H1 (cell line): ENCODE measurements at regions not wholly inside any gene's neighbourhood (a gene's known extent, or its start where the extent isn't known, plus 50 kb on each side); places are given as distances from the start of the nearest gene placed in this dataset.

Source experiments
- CTCF ChIA-PET: fragments of 300-600 bp; sonication (Branson Sonifier 250); formaldehyde crosslinking; loops from one replicate; lab custom pipeline; 2021; ENCODE audit not compliant: partially characterized antibody; lab: Charles Lee
- POLR2A ChIA-PET: fragments of 300-600 bp; sonication (Branson Sonifier 250); formaldehyde crosslinking; loops from one replicate; lab custom pipeline; 2021; ENCODE audit warnings: inconsistent platforms; ENCODE audit not compliant: partially characterized antibody; lab: Charles Lee
- DNase-seq, 2 experiments: peaks; one replicate each; pipeline versions ENCODE4 v3.0.0 to v3.0.0-alpha.2; 2010 to 2022; ENCODE audit warnings: low spot score in 2 of 2, low read depth in 1 of 2, mixed read lengths in 1 of 2
- FAIRE-seq: peaks from 2 replicates; lab custom pipeline; 2011; peaks lifted over from hg19 to GRCh38; lab: Jason Lieb, UNC
- H2AFZ ChIP-seq: 2 replicates; pipeline ENCODE4 v1.8.1; 2012; ENCODE audit warnings: low read length, inconsistent platforms
- H2AK5ac ChIP-seq: 2 replicates; pipeline ENCODE4 v1.6.1; 2013; ENCODE audit warnings: low read depth, low read length
- H2BK120ac ChIP-seq: replicated peaks from 2 replicates; pipeline ENCODE3; 2013; ENCODE audit warnings: low read depth, low read length, inconsistent platforms
- H2BK12ac ChIP-seq: 2 replicates; pipeline ENCODE4 v1.6.1; 2013; ENCODE audit warnings: low read depth, low read length
- H2BK15ac ChIP-seq: 2 replicates; pipeline ENCODE4 v1.6.1; 2013; ENCODE audit warnings: low read length
- H2BK20ac ChIP-seq: 2 replicates; pipeline ENCODE4 v1.6.1; 2013; ENCODE audit warnings: low read length
- H2BK5ac ChIP-seq: 2 replicates; pipeline ENCODE4 v1.6.1; 2013; ENCODE audit warnings: low read depth, low read length
- H3K14ac ChIP-seq: 2 replicates; pipeline ENCODE4 v1.6.1; 2013; ENCODE audit warnings: inconsistent platforms; ENCODE audit not compliant: insufficient read length
- H3K18ac ChIP-seq: 2 replicates; pipeline ENCODE4 v1.6.1; 2013; ENCODE audit warnings: low read length; ENCODE audit errors: extremely low read depth
- H3K23ac ChIP-seq: 2 replicates; pipeline ENCODE4 v1.6.1; 2013; ENCODE audit warnings: inconsistent platforms; ENCODE audit not compliant: insufficient read length
- H3K23me2 ChIP-seq: 2 replicates; pipeline ENCODE4 v1.6.1; 2013; ENCODE audit warnings: low read depth, low read length
- H3K27ac ChIP-seq: 2 replicates; pipeline ENCODE4 v1.6.1; 2011; ENCODE audit warnings: low read depth, low read length, inconsistent platforms
- H3K27me3 ChIP-seq, 4 experiments: replicated peaks in 1 of 4; 1 replicate in 1 of 4; 2 replicates in 3 of 4; pipeline versions ENCODE4 v1.6.1 to v1.8.1; 2011 to 2013; ENCODE audit warnings: low read length in 3 of 4, mild to moderate bottlenecking in 3 of 4, inconsistent platforms in 2 of 4, mixed read lengths in 2 of 4, moderate library complexity in 1 of 4; ENCODE audit not compliant: control insufficient read depth in 3 of 4, insufficient read depth in 3 of 4; ENCODE audit errors: extremely low read depth in 1 of 4
- H3K36me3 ChIP-seq, 4 experiments: 2 replicates each; pipeline versions ENCODE4 v1.6.1 to v1.8.1; 2011 to 2013; ENCODE audit warnings: mild to moderate bottlenecking in 4 of 4, low read length in 3 of 4, moderate library complexity in 2 of 4, control low read depth in 1 of 4, inconsistent platforms in 1 of 4; ENCODE audit not compliant: insufficient read depth in 4 of 4, control insufficient read depth in 2 of 4
- H3K4ac ChIP-seq: replicated peaks from 2 replicates; pipeline ENCODE3; 2013; ENCODE audit warnings: low read length, low read depth, mixed read lengths, inconsistent platforms; ENCODE audit not compliant: insufficient read length
- H3K4me1 ChIP-seq, 4 experiments: replicated peaks in 1 of 4; 1 replicate in 1 of 4; 2 replicates in 3 of 4; pipeline versions ENCODE4 v1.6.1 to v1.8.1; 2011 to 2013; ENCODE audit warnings: low read length in 3 of 4, inconsistent platforms in 2 of 4, mixed read lengths in 1 of 4; ENCODE audit not compliant: insufficient read depth in 4 of 4, control insufficient read depth in 3 of 4
- H3K4me2 ChIP-seq, 2 experiments: 2 replicates each; pipeline versions ENCODE4 v1.6.1 to v1.8.1; 2011 to 2013; ENCODE audit warnings: low read depth in 2 of 2, low read length in 2 of 2, control low read depth in 1 of 2, inconsistent platforms in 1 of 2, mild to moderate bottlenecking in 1 of 2; ENCODE audit not compliant: insufficient read depth in 1 of 2
- H3K4me3 ChIP-seq, 4 experiments: fragments of 200-600, 300-600 bp in 1 of 4; sonication (generic), shearing (Covaris generic), sonication (Bioruptor Twin) in 1 of 4; 2 replicates each; pipeline versions ENCODE4 v1.5.1 to v1.8.1; 2011 to 2016; ENCODE audit warnings: low read length in 4 of 4, low read depth in 3 of 4, control low read depth in 2 of 4, inconsistent platforms in 2 of 4, mild to moderate bottlenecking in 2 of 4, mixed read lengths in 1 of 4, moderate library complexity in 1 of 4; ENCODE audit not compliant: insufficient read depth in 2 of 4; ENCODE audit errors: extremely low read depth in 1 of 4
- H3K56ac ChIP-seq: replicated peaks from 2 replicates; pipeline ENCODE3; 2013; ENCODE audit warnings: low read depth, mild to moderate bottlenecking, mixed read lengths, low read length, inconsistent platforms; ENCODE audit not compliant: insufficient read length
- H3K79me1 ChIP-seq: 2 replicates; pipeline ENCODE4 v1.6.1; 2013; ENCODE audit warnings: low read depth, low read length, control low read depth
- H3K79me2 ChIP-seq, 2 experiments: 2 replicates each; pipeline versions ENCODE4 v1.6.1 to v1.8.1; 2012 to 2013; ENCODE audit warnings: low read length in 2 of 2, mild to moderate bottlenecking in 2 of 2, inconsistent platforms in 1 of 2; ENCODE audit not compliant: insufficient read depth in 2 of 2, control insufficient read depth in 1 of 2
- H3K9ac ChIP-seq, 4 experiments: replicated peaks in 1 of 4; 1 replicate in 1 of 4; 2 replicates in 3 of 4; pipeline versions ENCODE4 v1.6.1 to v1.8.1; 2011 to 2013; ENCODE audit warnings: low read depth in 3 of 4, low read length in 3 of 4, control low read depth in 2 of 4, mild to moderate bottlenecking in 2 of 4, moderate library complexity in 2 of 4, inconsistent platforms in 1 of 4; ENCODE audit errors: extremely low read depth in 1 of 4
- H3K9me3 ChIP-seq, 2 experiments: 2 replicates each; pipeline versions ENCODE4 v1.6.1 to v1.8.1; 2012 to 2013; ENCODE audit warnings: mild to moderate bottlenecking in 2 of 2, moderate library complexity in 2 of 2, control low read depth in 1 of 2, inconsistent platforms in 1 of 2, low read depth in 1 of 2, low read length in 1 of 2, mixed read lengths in 1 of 2; ENCODE audit not compliant: insufficient read depth in 2 of 2
- H4K20me1 ChIP-seq, 2 experiments: replicated peaks in 1 of 2; 2 replicates each; pipeline versions ENCODE3 to v1.8.1; 2011 to 2013; ENCODE audit warnings: inconsistent platforms in 2 of 2, low read length in 2 of 2, mild to moderate bottlenecking in 1 of 2; ENCODE audit not compliant: insufficient read depth in 2 of 2, control insufficient read depth in 1 of 2
- H4K5ac ChIP-seq: 2 replicates; pipeline ENCODE4 v1.6.1; 2013; ENCODE audit warnings: low read length, low read depth, mixed read lengths, inconsistent platforms; ENCODE audit not compliant: insufficient read length
- H4K8ac ChIP-seq: 2 replicates; pipeline ENCODE4 v1.8.0; 2013; ENCODE audit warnings: mild to moderate bottlenecking, moderate library complexity, low read length, inconsistent platforms; ENCODE audit not compliant: insufficient read depth; ENCODE audit errors: extremely low read depth
- H4K91ac ChIP-seq: replicated peaks from 2 replicates; pipeline ENCODE3; 2013; ENCODE audit warnings: low read length, mixed read lengths, inconsistent platforms; ENCODE audit not compliant: insufficient read length
- CBX8 ChIP-seq: fragments of 300-800, 300-1000 bp; sonication (generic); IDR thresholded peaks from 2 replicates; pipeline ENCODE4 v1.7.1; 2016; ENCODE audit warnings: low read depth, low read length, borderline replicate concordance
- WGBS, 2 experiments: shearing (Covaris generic) in 1 of 2; methylation state at CpG; one replicate each; pipeline versions ENCODE4 v1.1.6 to v1.1.7; 2013 to 2015; ENCODE audit warnings: low lambda C conversion rate in 2 of 2, mixed read lengths in 2 of 2, inconsistent platforms in 1 of 2, low coverage in 1 of 2, missing lambda C conversion rate in 1 of 2; ENCODE audit not compliant: insufficient replicate concordance in 2 of 2, insufficient coverage in 1 of 2, insufficient read length in 1 of 2; ENCODE audit errors: extremely low coverage in 1 of 2, missing lambda C conversion rate in 1 of 2; 5-methylcytosine and 5-hydroxymethylcytosine counted together

GRCh38 chr1:208314431-208314830 lies 70.2 kb upstream of the PLXNA2 start:
- no peak overlapping the region for H3K4me2 ChIP-seq
- H2BK15ac ChIP-seq: no peak overlapping the region
- H4K8ac ChIP-seq: no peak overlapping the region
- no peak overlapping the region for H3K4me3 ChIP-seq
- no peak overlapping the region for H3K9ac ChIP-seq
- H3K18ac ChIP-seq: no peak overlapping the region
- no peaks in the 10 kb centered on the region; the same call in 1 of the 2 replicates for H3K23me2 ChIP-seq
- H4K5ac ChIP-seq: no peak overlapping the region
- H4K20me1 ChIP-seq: no peaks in the 10 kb centered on the region
- H3K14ac ChIP-seq: no peak overlapping the region
- H2BK5ac ChIP-seq: no peak overlapping the region
- ChIA-PET POLR2A (no interaction called here), CTCF (interaction anchor here (1.6 kb wide), 1 partner anchor 9 kb away, joined by 4 read pairs; no protein-coding TSS in a partner anchor)
- no peak overlapping the region for H4K91ac ChIP-seq
- no peak overlapping the region for H3K27ac ChIP-seq
- H3K56ac ChIP-seq: no peak overlapping the region
- H2BK20ac ChIP-seq: no peak overlapping the region
- H2BK120ac ChIP-seq: no peak overlapping the region
- no peak overlapping the region for H2BK12ac ChIP-seq
- no peak overlapping the region for H2AK5ac ChIP-seq
- H2AFZ ChIP-seq: no peak overlapping the region
- FAIRE-seq: no peak
- no peaks in the 10 kb centered on the region for H3K79me2 ChIP-seq
- no peak for DNase-seq
- H3K79me1 ChIP-seq: no peaks in the 10 kb centered on the region
- no peak overlapping the region for H3K4ac ChIP-seq
- no peaks in the 10 kb centered on the region for H3K4me1 ChIP-seq
- no peaks in the 10 kb centered on the region for H3K27me3 ChIP-seq
- H3K9me3 ChIP-seq: no peaks in the 10 kb centered on the region
- H3K23ac ChIP-seq: no peak overlapping the region
- no peaks in the 10 kb centered on the region for H3K36me3 ChIP-seq
- WGBS, 2 experiments: 88% methylated on average over 2 of the region's 2 CpGs; no CpG with 5 or more reads in 1 of the 2 experiments
- no peak for TF ChIP-seq CBX8
